Testis (tissue), 2 donors: ENCODE measurements at regions not wholly inside any gene's neighbourhood (a gene's known extent, or its start where the extent isn't known, plus 50 kb on each side); places are given as distances from the start of the nearest gene placed in this dataset.

ENCODE experiments used
- CTCF ChIP-seq, 3 experiments: fragments of 450-650 bp in 2 of 3; fragments of 200-600 bp in 1 of 3; sonication (generic) in 1 of 3; IDR thresholded peaks; one replicate each; pipeline ENCODE4 v1.5.1; 2016 to 2019; ENCODE audit warnings: antibody characterized with exemption in 3 of 3, mild to moderate bottlenecking in 2 of 3, moderate library complexity in 1 of 3
- POLR2A ChIP-seq: fragments of 450-650 bp; IDR thresholded peaks from one replicate; pipeline ENCODE4 v1.6.1; 2017; ENCODE audit warnings: antibody characterized with exemption, mild to moderate bottlenecking, moderate library complexity

DNA sequence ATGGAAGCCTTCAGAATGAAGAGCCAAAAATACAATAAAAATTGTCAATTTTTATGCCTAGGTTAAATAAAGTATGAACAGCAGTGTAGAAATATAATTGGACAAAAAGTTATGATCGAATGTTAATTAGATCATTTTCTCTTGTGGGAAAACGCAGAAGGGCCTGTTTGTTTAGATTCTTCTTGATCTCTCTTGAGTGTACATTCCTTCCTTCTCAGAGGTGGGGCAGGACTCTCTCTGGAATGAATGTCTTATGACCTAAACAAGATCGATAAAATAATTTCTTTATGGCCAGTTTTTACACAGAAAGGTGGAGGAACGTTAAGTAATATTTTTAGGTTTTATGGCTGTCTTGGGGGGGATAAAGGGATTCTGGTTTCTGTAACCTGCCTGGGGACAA lies 500.1 kb upstream of the MARCKS start:
- TF ChIP-seq CTCF (IDR thresholded peaks at IDR 0.05) (no peak), POLR2A (no peak)
